Gastroesophageal sphincter (tissue), 4 donors: ENCODE measurements at regions not wholly inside any gene's neighbourhood (a gene's known extent, or its start where the extent isn't known, plus 50 kb on each side); places are given as distances from the start of the nearest gene placed in this dataset.

Source experiments
- ATAC-seq: fragments of 150-250 bp; one replicate; pipeline ENCODE4 v1.9.1; 2016; ENCODE audit warnings: mild to moderate bottlenecking, moderate library complexity
- H3K27ac ChIP-seq, 4 donors: fragments of 200-600 bp; sonication (generic) in 3 of 4; 1 replicate in 3 of 4; 2 replicates in 1 of 4; pipeline ENCODE4 v1.5.1; 2016 to 2019
- H3K27me3 ChIP-seq: fragments of 200-600 bp; sonication (generic); one replicate; pipeline ENCODE4 v1.5.1; 2019
- H3K36me3 ChIP-seq, 2 donors: fragments of 200-600 bp; sonication (generic); one replicate each; pipeline ENCODE4 v1.5.1; 2019; ENCODE audit warnings: control low read depth in 1 of 2
- H3K4me1 ChIP-seq, 3 donors: fragments of 200-600 bp; sonication (generic); 1 replicate in 2 of 3; 2 replicates in 1 of 3; pipeline ENCODE4 v1.5.1; 2016 to 2019; ENCODE audit warnings: control low read depth in 2 of 3
- H3K4me3 ChIP-seq, 2 donors: fragments of 200-600 bp; sonication (generic); one replicate each; pipeline ENCODE4 v1.5.1; 2019; ENCODE audit warnings: mild to moderate bottlenecking in 1 of 2, moderate library complexity in 1 of 2
- H3K9me3 ChIP-seq, 3 donors: fragments of 200-600 bp; sonication (generic); one replicate each; pipeline ENCODE4 v1.5.1; 2017 to 2019; ENCODE audit warnings: control low read depth in 2 of 3
- CTCF ChIP-seq, 4 experiments: fragments of 200-600 bp in 2 of 4; fragments of 450-650 bp in 2 of 4; sonication (generic) in 1 of 4; IDR thresholded peaks; one replicate each; pipeline ENCODE4 v1.5.1; 2017 to 2019; ENCODE audit warnings: antibody characterized with exemption in 4 of 4, mild to moderate bottlenecking in 2 of 4, moderate library complexity in 2 of 4
- EP300 ChIP-seq: sonication (generic); formaldehyde crosslinking; IDR thresholded peaks from one replicate; pipeline ENCODE4 v1.6.1; 2017; ENCODE audit warnings: antibody characterized with exemption, mild to moderate bottlenecking
- POLR2A ChIP-seq, 2 donors: fragments of 450-650 bp; IDR thresholded peaks; one replicate each; pipeline ENCODE4 v1.6.1; 2017; ENCODE audit warnings: antibody characterized with exemption in 2 of 2, mild to moderate bottlenecking in 2 of 2, moderate library complexity in 1 of 2
- POLR2AphosphoS5 ChIP-seq: sonication (generic); formaldehyde crosslinking; IDR thresholded peaks from one replicate; pipeline ENCODE4 v1.6.1; 2017; ENCODE audit warnings: antibody characterized with exemption
- WGBS, 2 donors: methylation state at CpG; one replicate each; pipeline ENCODE4 v1.1.5; 2018; ENCODE audit warnings: low coverage in 1 of 2; 5-methylcytosine and 5-hydroxymethylcytosine counted together

GRCh38 chr22:26912655-26913345 lies 255.4 kb downstream of the MIAT start:
- Histone ChIP-seq H3K4me1 (no peaks in the 10 kb centered on the region), H3K27ac (no peak overlapping the region), H3K27me3 (peaks cover 22% of the 10 kb centered on the region), H3K36me3 (no peaks in the 10 kb centered on the region), H3K4me3 (no peak overlapping the region), H3K9me3 (no peaks in the 10 kb centered on the region)
- WGBS, 2 donors: 56 to 80% methylated on average over 2 to 12 of the region's 23 CpGs
- ATAC-seq: no peak
- no peak for TF ChIP-seq CTCF (IDR thresholded peaks at IDR 0.05)
- TF ChIP-seq POLR2A (IDR thresholded peaks at IDR 0.05): no peak
- no peak for TF ChIP-seq POLR2AphosphoS5
- TF ChIP-seq EP300: no peak

- Histone ChIP-seq H3K4me1 (no peaks in the 10 kb centered on the region), H3K27me3 (peaks cover 22% of the 10 kb centered on the region), H3K4me3 (no peak overlapping the region), H3K9me3 (no peaks in the 10 kb centered on the region), H3K36me3 (no peaks in the 10 kb centered on the region), H3K27ac (no peak overlapping the region)
- no peak for TF ChIP-seq EP300
- TF ChIP-seq CTCF (IDR thresholded peaks at IDR 0.05): no peak
- WGBS, 2 donors: 79% methylated on average over 16 to 24 of the region's 25 CpGs
- no peak for ATAC-seq
These were observed 257.3 kb downstream of the MIAT start for GRCh38 chr22:26914519-26915185.

- no peak for TF ChIP-seq POLR2AphosphoS5
- no peak for TF ChIP-seq CTCF (IDR thresholded peaks at IDR 0.05)
- no peak for TF ChIP-seq POLR2A (IDR thresholded peaks at IDR 0.05)
- TF ChIP-seq EP300: no peak
- WGBS, 2 donors: 71 to 88% methylated on average over 1 to 2 of the region's 2 CpGs
- Histone ChIP-seq H3K27me3 (peaks cover 22% of the 10 kb centered on the region), H3K4me1 (no peaks in the 10 kb centered on the region), H3K36me3 (no peaks in the 10 kb centered on the region), H3K27ac (no peak overlapping the region), H3K9me3 (no peaks in the 10 kb centered on the region), H3K4me3 (no peak overlapping the region)
- no peak for ATAC-seq
These were observed 258.8 kb downstream of the MIAT start for GRCh38 chr22:26916236-26916635.

GRCh38 chr22:26918226-26918625 lies 260.8 kb downstream of the MIAT start:
- WGBS, 2 donors: 68% methylated on average over 3 of the region's 3 CpGs; no CpG with 5 or more reads in 1 of the 2 donors
- H3K36me3 ChIP-seq: no peaks in the 10 kb centered on the region
- TF ChIP-seq CTCF (IDR thresholded peaks at IDR 0.05) (no peak), POLR2A (IDR thresholded peaks at IDR 0.05) (no peak), EP300 (no peak), POLR2AphosphoS5 (no peak)
- H3K27me3 ChIP-seq: peaks cover 11% of the 10 kb centered on the region
- ATAC-seq: no peak
- H3K27ac ChIP-seq: no peak overlapping the region
- H3K9me3 ChIP-seq: no peaks in the 10 kb centered on the region
- no peak overlapping the region for H3K4me3 ChIP-seq
- no peaks in the 10 kb centered on the region for H3K4me1 ChIP-seq

- WGBS, 2 donors: 44% methylated on average over 2 of the region's 2 CpGs; no CpG with 5 or more reads in 1 of the 2 donors
- no peak overlapping the region for H3K27ac ChIP-seq
- no peak for ATAC-seq
- H3K36me3 ChIP-seq: no peaks in the 10 kb centered on the region
- H3K4me1 ChIP-seq: no peaks in the 10 kb centered on the region
- TF ChIP-seq EP300: no peak
- TF ChIP-seq POLR2A (IDR thresholded peaks at IDR 0.05): no peak
- TF ChIP-seq POLR2AphosphoS5: no peak
- no peak for TF ChIP-seq CTCF (IDR thresholded peaks at IDR 0.05)
- no peak overlapping the region for H3K4me3 ChIP-seq
- H3K9me3 ChIP-seq: no peaks in the 10 kb centered on the region
- no peaks in the 10 kb centered on the region for H3K27me3 ChIP-seq
These were observed 264.3 kb downstream of the MIAT start for GRCh38 chr22:26921726-26922125.
